PC-3 (cell line): ENCODE measurements at regions not wholly inside any gene's neighbourhood (a gene's known extent, or its start where the extent isn't known, plus 50 kb on each side); places are given as distances from the start of the nearest gene placed in this dataset.

Experiments
- ATAC-seq: fragments of 200-7000 bp; cut with Tn5 transposase; 2 replicates; pipeline ENCODE4 v1.9.1; 2020; ENCODE audit warnings: mild to moderate bottlenecking, moderate library complexity
- BruUV-seq: library from RNA; stranded (reverse); fragments of 400-500 nt; replicated peaks from 2 replicates; lab custom pipeline; 2021; lab: Mats Ljungman, UMichigan
- CTCF ChIA-PET: fragments of 300-600 bp; sonication (Branson Sonifier 250); formaldehyde crosslinking; loops from one replicate; lab custom pipeline; 2022; ENCODE audit warnings: antibody characterized with exemption; lab: Charles Lee
- POLR2A ChIA-PET: fragments of 300-600 bp; sonication (Branson Sonifier 250); formaldehyde crosslinking; loops from one replicate; lab custom pipeline; 2022; ENCODE audit warnings: antibody characterized with exemption; ENCODE audit not compliant: unreplicated experiment; lab: Charles Lee
- DNase-seq: peaks from one replicate; pipeline ENCODE4 v3.0.0-alpha.2; 2015
- H2AFZ ChIP-seq: fragments of 300-600 bp; sonication (generic); 2 replicates; pipeline ENCODE4 v1.6.0; 2016; ENCODE audit warnings: antibody characterized with exemption, low read length
- H3F3A ChIP-seq: fragments of 300-600 bp; sonication (generic); one replicate; pipeline ENCODE4 v1.6.0; 2017; ENCODE audit warnings: antibody characterized with exemption, low read length, control low read depth, mild to moderate bottlenecking; ENCODE audit not compliant: unreplicated experiment
- H3K27ac ChIP-seq: fragments of 300-600 bp; sonication (generic); 2 replicates; pipeline ENCODE4 v1.5.1; 2016; ENCODE audit warnings: mild to moderate bottlenecking, low read length
- H3K27me3 ChIP-seq: fragments of 300-600 bp; sonication (generic); 2 replicates; pipeline ENCODE4 v1.6.1; 2016; ENCODE audit warnings: low read length, mixed read lengths
- H3K36me3 ChIP-seq: fragments of 300-600 bp; sonication (generic); 2 replicates; pipeline ENCODE4 v1.6.1; 2016; ENCODE audit warnings: low read depth, mixed run types, low read length, mixed read lengths
- H3K4me1 ChIP-seq: fragments of 300-600 bp; sonication (generic); 2 replicates; pipeline ENCODE4 v1.5.1; 2016; ENCODE audit warnings: low read length; ENCODE audit not compliant: insufficient read depth
- H3K4me2 ChIP-seq: fragments of 300-600 bp; sonication (generic); 2 replicates; pipeline ENCODE4 v1.6.0; 2016; ENCODE audit warnings: low read length
- H3K4me3 ChIP-seq: fragments of 300-600 bp; sonication (generic); 2 replicates; pipeline ENCODE4 v1.5.1; 2016; ENCODE audit warnings: mild to moderate bottlenecking, low read length, mixed read lengths
- H3K79me2 ChIP-seq: fragments of 300-600 bp; sonication (generic); 2 replicates; pipeline ENCODE4 v1.6.1; 2017; ENCODE audit warnings: low read length, mixed read lengths
- H3K9ac ChIP-seq: fragments of 300-600 bp; sonication (generic); 2 replicates; pipeline ENCODE4 v1.6.0; 2016; ENCODE audit warnings: mild to moderate bottlenecking, low read length
- H3K9me2 ChIP-seq: fragments of 300-600 bp; sonication (generic); replicated peaks from 2 replicates; pipeline ENCODE4 v1.6.1; 2016; ENCODE audit warnings: mixed run types, low read length, mixed read lengths
- H3K9me3 ChIP-seq: fragments of 300-600 bp; sonication (generic); 2 replicates; pipeline ENCODE4 v1.6.1; 2016; ENCODE audit warnings: low read length, mixed read lengths
- H4K20me1 ChIP-seq: fragments of 300-600 bp; sonication (generic); 2 replicates; pipeline ENCODE4 v1.6.1; 2016; ENCODE audit warnings: low read length, mixed read lengths
- EZH2 ChIP-seq: fragments of 300-600 bp; sonication (generic); IDR thresholded peaks from one replicate; pipeline ENCODE4 v1.6.1; 2017; ENCODE audit warnings: antibody characterized with exemption, mild to moderate bottlenecking, low read length; ENCODE audit not compliant: unreplicated experiment
- EZH2phosphoT487 ChIP-seq: fragments of 300-600 bp; sonication (generic); IDR thresholded peaks from 2 replicates; pipeline ENCODE4 v1.6.1; 2018; ENCODE audit warnings: mild to moderate bottlenecking, antibody characterized with exemption, low read length, borderline replicate concordance
- intact Hi-C: fragments of 100-400 bp; cut with micrococcal nuclease; formaldehyde crosslinking; loops from 2 replicates; pipeline ENCODE4 v1.9.0; 2023
- TF ChIP-seq, protein P1 (sequence below): fragments of 300-600 bp; sonication (generic); conservative IDR thresholded peaks from 2 replicates; pipeline ENCODE4 v1.5.1; 2017; ENCODE audit warnings: antibody characterized with exemption, low read depth, mild to moderate bottlenecking, low read length

DNA sequence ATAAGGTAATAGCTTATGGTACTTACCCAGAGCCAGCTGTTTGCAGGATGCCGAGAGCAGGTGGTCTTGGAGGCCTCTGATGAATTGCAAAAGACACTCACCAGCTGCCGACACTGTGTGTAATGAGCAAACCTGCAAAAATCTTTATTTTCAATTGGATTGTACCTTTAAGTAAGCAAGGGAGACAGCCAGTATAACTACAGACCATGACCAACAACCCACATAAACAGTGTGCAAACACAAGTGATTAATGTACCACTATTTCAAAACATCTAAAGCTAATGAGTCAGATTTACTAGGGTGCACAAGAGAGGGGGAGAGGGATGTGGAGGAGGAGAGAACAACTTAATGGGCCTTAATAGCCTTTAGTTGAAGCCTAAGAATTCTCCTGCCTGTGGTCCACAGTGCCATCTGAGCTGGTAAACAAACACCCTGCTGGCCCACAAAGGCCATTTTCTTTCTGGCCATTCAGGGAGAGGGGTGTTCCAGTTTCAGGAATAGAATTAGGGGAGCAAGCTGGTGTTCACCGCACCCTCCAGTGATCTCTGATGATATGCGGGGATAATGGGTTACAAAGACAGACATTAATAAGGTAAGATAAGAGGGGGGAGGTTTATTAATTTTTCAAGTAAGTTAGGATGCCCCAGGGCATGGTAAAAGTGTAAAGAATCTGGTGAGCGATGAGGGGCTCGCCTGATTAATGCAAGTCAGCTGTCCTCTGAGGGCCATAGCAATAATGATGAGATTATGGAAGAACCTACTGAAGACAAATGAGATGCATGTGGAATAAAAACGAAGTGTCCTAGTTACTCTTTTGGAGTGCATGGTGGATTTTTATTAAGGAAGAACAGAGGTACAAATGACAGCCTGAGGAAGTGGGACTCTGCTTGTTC lies 196.4 kb downstream of the HRH4 start:
- no peak overlapping the region for H3K9ac ChIP-seq
- CTCF ChIA-PET = interaction anchor here (0.6 kb wide), 1 partner anchor 647 kb away, joined by 3 read pairs; no protein-coding TSS in a partner anchor
- no peak overlapping the region for H3K4me3 ChIP-seq
- H2AFZ ChIP-seq = no peak overlapping the region
- H4K20me1 ChIP-seq = no peaks in the 10 kb centered on the region
- H3K4me1 ChIP-seq = peaks cover 17% of the 10 kb centered on the region; the same call in 1 of the 2 replicates
- no peaks in the 10 kb centered on the region for H3K9me3 ChIP-seq
- no peaks in the 10 kb centered on the region for H3K9me2 ChIP-seq
- no peaks in the 10 kb centered on the region for H3K79me2 ChIP-seq
- no peaks in the 10 kb centered on the region for H3F3A ChIP-seq
- no TSS peak for BruUV-seq
- H3K4me2 ChIP-seq = no peak overlapping the region
- no peaks in the 10 kb centered on the region for H3K36me3 ChIP-seq
- TF ChIP-seq, protein P1, sequence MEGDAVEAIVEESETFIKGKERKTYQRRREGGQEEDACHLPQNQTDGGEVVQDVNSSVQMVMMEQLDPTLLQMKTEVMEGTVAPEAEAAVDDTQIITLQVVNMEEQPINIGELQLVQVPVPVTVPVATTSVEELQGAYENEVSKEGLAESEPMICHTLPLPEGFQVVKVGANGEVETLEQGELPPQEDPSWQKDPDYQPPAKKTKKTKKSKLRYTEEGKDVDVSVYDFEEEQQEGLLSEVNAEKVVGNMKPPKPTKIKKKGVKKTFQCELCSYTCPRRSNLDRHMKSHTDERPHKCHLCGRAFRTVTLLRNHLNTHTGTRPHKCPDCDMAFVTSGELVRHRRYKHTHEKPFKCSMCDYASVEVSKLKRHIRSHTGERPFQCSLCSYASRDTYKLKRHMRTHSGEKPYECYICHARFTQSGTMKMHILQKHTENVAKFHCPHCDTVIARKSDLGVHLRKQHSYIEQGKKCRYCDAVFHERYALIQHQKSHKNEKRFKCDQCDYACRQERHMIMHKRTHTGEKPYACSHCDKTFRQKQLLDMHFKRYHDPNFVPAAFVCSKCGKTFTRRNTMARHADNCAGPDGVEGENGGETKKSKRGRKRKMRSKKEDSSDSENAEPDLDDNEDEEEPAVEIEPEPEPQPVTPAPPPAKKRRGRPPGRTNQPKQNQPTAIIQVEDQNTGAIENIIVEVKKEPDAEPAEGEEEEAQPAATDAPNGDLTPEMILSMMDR = no peak
- TF ChIP-seq EZH2phosphoT487 (no peak), EZH2 (no peak)
- POLR2A ChIA-PET = no interaction called here
- no peak overlapping the region for H3K27ac ChIP-seq
- intact Hi-C loops = no loop called here
- H3K27me3 ChIP-seq = peaks cover 34% of the 10 kb centered on the region
- DNase-seq (peak; percentile 56), ATAC-seq (peak; percentile 71)

DNA sequence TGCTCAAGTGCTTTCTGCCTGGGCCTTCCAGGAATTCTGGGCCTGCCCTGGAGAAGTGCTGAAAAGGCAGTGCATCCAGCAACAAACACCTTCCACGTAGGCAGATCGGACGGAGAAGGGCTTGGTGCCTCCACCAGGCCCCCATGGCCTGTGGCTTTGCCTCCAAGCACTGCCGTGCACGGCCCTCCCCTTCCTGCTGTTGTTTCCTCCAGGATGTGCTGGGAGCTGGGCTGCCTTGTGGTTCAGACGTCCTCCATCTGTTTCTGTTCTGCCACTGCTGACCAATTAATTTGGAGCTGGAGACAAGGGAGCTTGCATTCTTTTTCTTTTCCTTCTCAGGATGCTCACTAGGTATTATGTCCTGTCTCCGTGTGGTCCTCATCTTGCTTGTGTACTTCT lies 197.0 kb downstream of the HRH4 start:
- Histone ChIP-seq H3K4me3 (no peak overlapping the region), H3K9me2 (no peaks in the 10 kb centered on the region), H4K20me1 (no peaks in the 10 kb centered on the region), H3K36me3 (no peaks in the 10 kb centered on the region), H3K4me1 (peaks cover 17% of the 10 kb centered on the region; the same call in 1 of the 2 replicates), H3K4me2 (no peak overlapping the region), H3F3A (no peaks in the 10 kb centered on the region), H3K79me2 (no peaks in the 10 kb centered on the region), H3K9me3 (no peaks in the 10 kb centered on the region), H3K27ac (no peak overlapping the region), H2AFZ (no peak overlapping the region), H3K27me3 (peaks cover 40% of the 10 kb centered on the region), H3K9ac (no peak overlapping the region)
- TF ChIP-seq EZH2phosphoT487 (no peak), EZH2 (no peak)
- TF ChIP-seq, protein P1 = no peak
- ChIA-PET POLR2A (no interaction called here), CTCF (interaction anchor here (0.6 kb wide), 1 partner anchor 647 kb away, joined by 3 read pairs; no protein-coding TSS in a partner anchor)
- BruUV-seq = no TSS peak
- no peak for DNase-seq
- intact Hi-C loops = no loop called here
- ATAC-seq = no peak

DNA sequence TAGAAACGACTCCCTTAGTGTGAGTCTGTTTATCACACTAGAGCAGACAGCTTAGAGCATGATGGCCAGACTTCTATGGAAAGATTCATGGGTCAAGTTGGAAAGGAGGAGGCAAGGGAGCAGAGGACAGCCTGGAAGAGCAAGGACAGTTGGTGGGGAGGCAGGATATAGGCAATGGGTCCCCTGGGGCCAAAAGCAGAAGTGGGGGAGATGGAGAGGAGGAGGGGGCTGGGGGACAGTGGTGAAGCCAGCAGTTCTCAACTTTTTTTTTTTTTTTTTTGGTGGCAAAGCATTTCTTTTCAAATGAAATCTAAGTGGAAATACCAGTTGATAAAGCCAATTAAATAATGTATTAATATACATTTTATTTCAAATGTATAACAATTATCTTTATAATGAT lies 197.9 kb downstream of the HRH4 start:
- H3F3A ChIP-seq = no peaks in the 10 kb centered on the region
- H3K9ac ChIP-seq = no peak overlapping the region
- no TSS peak for BruUV-seq
- DNase-seq (no peak), ATAC-seq (no peak)
- H3K4me1 ChIP-seq = peaks cover 17% of the 10 kb centered on the region; the same call in 1 of the 2 replicates
- no peaks in the 10 kb centered on the region for H4K20me1 ChIP-seq
- H3K79me2 ChIP-seq = no peaks in the 10 kb centered on the region
- no peaks in the 10 kb centered on the region for H3K9me3 ChIP-seq
- ChIA-PET CTCF (no interaction called here), POLR2A (no interaction called here)
- H3K4me2 ChIP-seq = no peak overlapping the region
- no peaks in the 10 kb centered on the region for H3K36me3 ChIP-seq
- TF ChIP-seq, protein P1 = no peak
- TF ChIP-seq EZH2 (no peak), EZH2phosphoT487 (no peak)
- intact Hi-C loops = no loop called here
- no peak overlapping the region for H3K4me3 ChIP-seq
- H3K9me2 ChIP-seq = no peaks in the 10 kb centered on the region
- H3K27ac ChIP-seq = no peak overlapping the region
- H3K27me3 ChIP-seq = peaks cover 49% of the 10 kb centered on the region
- no peak overlapping the region for H2AFZ ChIP-seq
